ENCODE measurements at regions not wholly inside any gene's neighbourhood (a gene's known extent, or its start where the extent isn't known, plus 50 kb on each side); places are given as distances from the start of the nearest gene placed in this dataset.
A peak's percentile ranks its signal among the peaks of the same experiment; 100 is the strongest.

GRCh38 chr6:27136077-27136644, 111.3 kb upstream of the PRSS16 start:
- ATAC-seq: no peak
- DNase-seq (ENCODE audit: low spot score): no peak
- TF ChIP-seq, protein P1, sequence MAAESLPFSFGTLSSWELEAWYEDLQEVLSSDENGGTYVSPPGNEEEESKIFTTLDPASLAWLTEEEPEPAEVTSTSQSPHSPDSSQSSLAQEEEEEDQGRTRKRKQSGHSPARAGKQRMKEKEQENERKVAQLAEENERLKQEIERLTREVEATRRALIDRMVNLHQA (CRISPR knock-in tag; IDR thresholded peaks at IDR 0.05): no peak
- TF ChIP-seq NCOA1 (CRISPR knock-in tag; IDR thresholded peaks at IDR 0.05) (no peak), ZNF451 (CRISPR knock-in tag; IDR thresholded peaks at IDR 0.05) (no peak), KDM5B (CRISPR knock-in tag; IDR thresholded peaks at IDR 0.05; ENCODE audit: borderline replicate concordance) (no peak), ELF1 (CRISPR knock-in tag; IDR thresholded peaks at IDR 0.05) (no peak), JUND (CRISPR knock-in tag; IDR thresholded peaks at IDR 0.05) (no peak), MLLT10 (CRISPR knock-in tag; IDR thresholded peaks at IDR 0.05) (no peak)
- H4K20me1 ChIP-seq (ENCODE audit: insufficient read depth, low read length): no peaks in the 10 kb centered on the region; the same call in 1 of the 2 replicates
- H3K4me3 ChIP-seq (replicated peaks in 1 of 3; ENCODE audit: insufficient read depth in 1 of 3, low read depth in 2 of 3, low read length in 3 of 3): no peak overlapping the region
- peaks cover 0 to 30% of the 10 kb centered on the region in 2 experiments; a peak in 4 of 5 replicates for H3K27me3 ChIP-seq (ENCODE audit: control insufficient read depth in 1 of 2, insufficient read depth in 2 of 2, low read length in 2 of 2)
- peaks cover 49% of the 10 kb centered on the region for H3K4me1 ChIP-seq (ENCODE audit: insufficient read depth, low read length)
- POLR2A ChIA-PET: no interaction called here
- 56% methylated on average over 6 of the region's 6 CpGs for WGBS (ENCODE audit: low lambda C conversion rate)
- no peak overlapping the region for H3K27ac ChIP-seq (ENCODE audit: extremely low read length, insufficient read depth, low read length)
- BruUV-seq (replicated peaks): no TSS peak
- CTCF ChIA-PET (ENCODE audit: low intra/inter-chr PET ratio, low total read pairs): no interaction called here
- in situ Hi-C loops (cut with HindIII; ENCODE audit: extremely low pct_ligation_motif_present, low pct_unique_long_range_greater_than_20kb) (no loop called here), intact Hi-C loops (cut with micrococcal nuclease; ENCODE audit: unreplicated experiment) (no loop called here)
- H2AFZ ChIP-seq (ENCODE audit: low read length): no peak overlapping the region
- H3K36me3 ChIP-seq (replicated peaks in 1 of 2; ENCODE audit: control insufficient read depth in 1 of 2, insufficient read depth in 2 of 2, low read length in 2 of 2): no peaks in the 10 kb centered on the region
- FAIRE-seq: no peak
- H3K79me2 ChIP-seq (ENCODE audit: insufficient read depth, low read length): no peaks in the 10 kb centered on the region
- H3K9me3 ChIP-seq (ENCODE audit: low read length): peaks cover 6% of the 10 kb centered on the region; the same call in 1 of the 2 replicates
- H3K9ac ChIP-seq (ENCODE audit: insufficient read depth, low read depth, low read length): no peak overlapping the region
- no peak overlapping the region for H3K4me2 ChIP-seq (ENCODE audit: low read depth, low read length)

DNA sequence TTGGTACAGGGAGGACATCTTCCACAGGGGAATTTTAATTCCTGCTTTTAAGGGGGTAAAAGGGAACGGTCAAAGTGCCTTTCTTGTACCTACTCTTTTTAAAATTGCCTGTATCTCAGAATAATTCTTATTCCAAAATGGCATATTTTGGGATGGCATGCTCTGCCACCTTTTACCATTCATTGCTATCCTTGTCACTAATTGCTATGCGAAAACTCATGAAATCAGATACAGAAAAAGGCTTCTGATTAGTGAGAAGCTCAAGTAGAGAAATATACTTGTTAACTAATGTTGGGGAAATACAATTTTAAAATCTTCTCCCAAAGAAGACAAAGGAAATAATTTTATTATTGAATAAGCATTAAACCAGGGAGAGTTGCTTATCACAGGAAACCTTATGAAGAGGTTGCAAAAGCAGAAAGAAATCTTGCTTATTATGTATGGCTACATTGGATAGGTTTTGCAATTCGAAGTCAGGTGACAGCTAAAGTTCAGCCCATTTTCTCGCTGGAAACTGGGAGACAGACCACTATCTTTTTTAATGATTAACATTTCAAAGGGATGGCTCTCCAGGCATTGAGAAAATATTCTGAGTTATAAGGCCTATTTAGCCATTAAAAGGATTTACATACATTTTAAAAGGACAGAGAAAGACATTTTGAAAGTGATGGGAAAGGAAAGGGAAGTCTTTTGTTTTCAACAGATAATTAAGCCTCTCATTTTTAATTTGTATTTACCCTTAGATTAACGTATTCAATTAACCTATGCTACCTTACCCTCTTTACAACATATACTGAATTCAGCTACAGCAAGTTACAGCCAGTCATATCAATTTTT, 110.3 kb upstream of the PRSS16 start:
- Histone ChIP-seq H3K36me3 (replicated peaks in 1 of 2; ENCODE audit: control insufficient read depth in 1 of 2, insufficient read depth in 2 of 2, low read length in 2 of 2) (no peaks in the 10 kb centered on the region), H4K20me1 (ENCODE audit: insufficient read depth, low read length) (no peaks in the 10 kb centered on the region; the same call in 1 of the 2 replicates), H3K27ac (ENCODE audit: extremely low read length, insufficient read depth, low read length) (no peak overlapping the region), H3K9me3 (ENCODE audit: low read length) (peaks cover 6% of the 10 kb centered on the region; the same call in 1 of the 2 replicates), H3K9ac (ENCODE audit: insufficient read depth, low read depth, low read length) (no peak overlapping the region), H3K27me3 (ENCODE audit: control insufficient read depth in 1 of 2, insufficient read depth in 2 of 2, low read length in 2 of 2) (peaks cover 0 to 19% of the 10 kb centered on the region in 2 experiments; a peak in 4 of 5 replicates), H3K4me2 (ENCODE audit: low read depth, low read length) (peak overlapping the region; percentile 35), H3K79me2 (ENCODE audit: insufficient read depth, low read length) (no peaks in the 10 kb centered on the region), H3K4me3 (replicated peaks in 1 of 3; ENCODE audit: insufficient read depth in 1 of 3, low read depth in 2 of 3, low read length in 3 of 3) (no peak overlapping the region), H2AFZ (ENCODE audit: low read length) (no peak overlapping the region), H3K4me1 (ENCODE audit: insufficient read depth, low read length) (peaks cover 40% of the 10 kb centered on the region)
- in situ Hi-C loops (cut with HindIII; ENCODE audit: extremely low pct_ligation_motif_present, low pct_unique_long_range_greater_than_20kb): no loop called here
- WGBS (ENCODE audit: low lambda C conversion rate): 23% methylated on average over 5 of the region's 5 CpGs
- DNase-seq (ENCODE audit: low spot score) (peak; percentile 61), FAIRE-seq (no peak), ATAC-seq (no peak)
- CTCF ChIA-PET (ENCODE audit: low intra/inter-chr PET ratio, low total read pairs): no interaction called here
- intact Hi-C loops (cut with micrococcal nuclease; ENCODE audit: unreplicated experiment): no loop called here
- POLR2A ChIA-PET: interaction anchor here (0.8 to 1.0 kb wide), 2 partner anchors 10 to 1013 kb away, joined by 3 read pairs; a partner anchor contains a TSS
- BruUV-seq (replicated peaks): no TSS peak
- TF ChIP-seq, protein P2, sequence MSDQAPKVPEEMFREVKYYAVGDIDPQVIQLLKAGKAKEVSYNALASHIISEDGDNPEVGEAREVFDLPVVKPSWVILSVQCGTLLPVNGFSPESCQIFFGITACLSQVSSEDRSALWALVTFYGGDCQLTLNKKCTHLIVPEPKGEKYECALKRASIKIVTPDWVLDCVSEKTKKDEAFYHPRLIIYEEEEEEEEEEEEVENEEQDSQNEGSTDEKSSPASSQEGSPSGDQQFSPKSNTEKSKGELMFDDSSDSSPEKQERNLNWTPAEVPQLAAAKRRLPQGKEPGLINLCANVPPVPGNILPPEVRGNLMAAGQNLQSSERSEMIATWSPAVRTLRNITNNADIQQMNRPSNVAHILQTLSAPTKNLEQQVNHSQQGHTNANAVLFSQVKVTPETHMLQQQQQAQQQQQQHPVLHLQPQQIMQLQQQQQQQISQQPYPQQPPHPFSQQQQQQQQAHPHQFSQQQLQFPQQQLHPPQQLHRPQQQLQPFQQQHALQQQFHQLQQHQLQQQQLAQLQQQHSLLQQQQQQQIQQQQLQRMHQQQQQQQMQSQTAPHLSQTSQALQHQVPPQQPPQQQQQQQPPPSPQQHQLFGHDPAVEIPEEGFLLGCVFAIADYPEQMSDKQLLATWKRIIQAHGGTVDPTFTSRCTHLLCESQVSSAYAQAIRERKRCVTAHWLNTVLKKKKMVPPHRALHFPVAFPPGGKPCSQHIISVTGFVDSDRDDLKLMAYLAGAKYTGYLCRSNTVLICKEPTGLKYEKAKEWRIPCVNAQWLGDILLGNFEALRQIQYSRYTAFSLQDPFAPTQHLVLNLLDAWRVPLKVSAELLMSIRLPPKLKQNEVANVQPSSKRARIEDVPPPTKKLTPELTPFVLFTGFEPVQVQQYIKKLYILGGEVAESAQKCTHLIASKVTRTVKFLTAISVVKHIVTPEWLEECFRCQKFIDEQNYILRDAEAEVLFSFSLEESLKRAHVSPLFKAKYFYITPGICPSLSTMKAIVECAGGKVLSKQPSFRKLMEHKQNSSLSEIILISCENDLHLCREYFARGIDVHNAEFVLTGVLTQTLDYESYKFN (CRISPR knock-in tag; conservative IDR thresholded peaks at IDR 0.05): peak; percentile 31; the same call in 1 of the 2 replicates
- TF ChIP-seq TCF7 (IDR thresholded peaks at IDR 0.05; ENCODE audit: low read depth) (peak; percentile 59), CREB1 (IDR thresholded peaks at IDR 0.05) (no peak), CREB1 (CRISPR knock-in tag; IDR thresholded peaks at IDR 0.05) (peak; percentile 28; the same call in 1 of the 2 replicates), ZMYM4 (CRISPR knock-in tag; IDR thresholded peaks at IDR 0.05) (peak; percentile 29; the same call in 1 of the 2 replicates)
- TF ChIP-seq, protein P3, sequence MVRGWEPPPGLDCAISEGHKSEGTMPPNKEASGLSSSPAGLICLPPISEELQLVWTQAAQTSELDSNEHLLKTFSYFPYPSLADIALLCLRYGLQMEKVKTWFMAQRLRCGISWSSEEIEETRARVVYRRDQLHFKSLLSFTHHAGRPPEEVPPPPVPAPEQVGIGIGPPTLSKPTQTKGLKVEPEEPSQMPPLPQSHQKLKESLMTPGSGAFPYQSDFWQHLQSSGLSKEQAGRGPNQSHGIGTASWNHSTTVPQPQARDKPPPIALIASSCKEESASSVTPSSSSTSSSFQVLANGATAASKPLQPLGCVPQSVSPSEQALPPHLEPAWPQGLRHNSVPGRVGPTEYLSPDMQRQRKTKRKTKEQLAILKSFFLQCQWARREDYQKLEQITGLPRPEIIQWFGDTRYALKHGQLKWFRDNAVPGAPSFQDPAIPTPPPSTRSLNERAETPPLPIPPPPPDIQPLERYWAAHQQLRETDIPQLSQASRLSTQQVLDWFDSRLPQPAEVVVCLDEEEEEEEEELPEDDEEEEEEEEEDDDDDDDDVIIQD (CRISPR knock-in tag; IDR thresholded peaks at IDR 0.05; ENCODE audit: low read depth): peak; percentile 92; the same call in 1 of the 2 replicates

Data from HepG2 (cell line).